GM18520 (cell line): ENCODE measurements at regions not wholly inside any gene's neighbourhood (a gene's known extent, or its start where the extent isn't known, plus 50 kb on each side); places are given as distances from the start of the nearest gene placed in this dataset.

Source experiments
- ATAC-seq: cut with Tn5 transposase; IDR thresholded peaks from one replicate; pipeline ENCODE4 v1.9.1; 2021; ENCODE audit not compliant: unreplicated experiment

- ATAC-seq: no peak
Measured at GRCh38 chr3:28645149-28645548, 296.5 kb upstream of the AZI2 start.

GRCh38 chr3:28646435-28646834 lies 297.8 kb upstream of the AZI2 start:
- no peak for ATAC-seq

- ATAC-seq: no peak
Measured at GRCh38 chr3:28649266-28649665, 300.6 kb upstream of the AZI2 start.

- ATAC-seq: no peak
Measured at GRCh38 chr3:28651159-28651558, 302.5 kb upstream of the AZI2 start.

- ATAC-seq: no peak
Measured at GRCh38 chr3:28664123-28664522, 315.5 kb upstream of the AZI2 start.

GRCh38 chr3:28667646-28668621 lies 319.3 kb upstream of the AZI2 start:
- peak; percentile 95 for ATAC-seq

GRCh38 chr3:28669870-28670269 lies 321.2 kb upstream of the AZI2 start:
- ATAC-seq: no peak

- ATAC-seq: no peak
Measured at GRCh38 chr3:28672406-28672805, 323.8 kb upstream of the AZI2 start.

- no peak for ATAC-seq
Measured at GRCh38 chr3:28673446-28673845, 324.8 kb upstream of the AZI2 start.

GRCh38 chr3:28674212-28674611 lies 325.6 kb upstream of the AZI2 start:
- no peak for ATAC-seq

- no peak for ATAC-seq
Measured at GRCh38 chr3:28677581-28677980, 329.0 kb upstream of the AZI2 start.

GRCh38 chr3:28678086-28678485 lies 329.5 kb upstream of the AZI2 start:
- ATAC-seq: no peak

GRCh38 chr3:28680050-28680449 lies 331.4 kb upstream of the AZI2 start:
- ATAC-seq: no peak

GRCh38 chr3:28682121-28682520 lies 333.5 kb upstream of the AZI2 start:
- no peak for ATAC-seq

- no peak for ATAC-seq
Measured at GRCh38 chr3:28690176-28690575, 341.6 kb upstream of the AZI2 start.

GRCh38 chr3:28698706-28699105 lies 350.1 kb upstream of the AZI2 start:
- ATAC-seq: no peak

GRCh38 chr3:28699283-28699682 lies 350.7 kb upstream of the AZI2 start:
- no peak for ATAC-seq

- peak; percentile 60 for ATAC-seq
Measured at GRCh38 chr3:28700728-28701127, 352.1 kb upstream of the AZI2 start.

- no peak for ATAC-seq
Measured at GRCh38 chr3:28703843-28704242, 355.2 kb upstream of the AZI2 start.

- no peak for ATAC-seq
Measured at GRCh38 chr3:28711293-28711692, 362.7 kb upstream of the AZI2 start.

GRCh38 chr3:28716939-28717338 lies 368.3 kb upstream of the AZI2 start:
- ATAC-seq: no peak

- no peak for ATAC-seq
Measured at GRCh38 chr3:28718074-28718849, 369.6 kb upstream of the AZI2 start.
